ENCODE measurements at regions not wholly inside any gene's neighbourhood (a gene's known extent, or its start where the extent isn't known, plus 50 kb on each side); places are given as distances from the start of the nearest gene placed in this dataset.

DNA sequence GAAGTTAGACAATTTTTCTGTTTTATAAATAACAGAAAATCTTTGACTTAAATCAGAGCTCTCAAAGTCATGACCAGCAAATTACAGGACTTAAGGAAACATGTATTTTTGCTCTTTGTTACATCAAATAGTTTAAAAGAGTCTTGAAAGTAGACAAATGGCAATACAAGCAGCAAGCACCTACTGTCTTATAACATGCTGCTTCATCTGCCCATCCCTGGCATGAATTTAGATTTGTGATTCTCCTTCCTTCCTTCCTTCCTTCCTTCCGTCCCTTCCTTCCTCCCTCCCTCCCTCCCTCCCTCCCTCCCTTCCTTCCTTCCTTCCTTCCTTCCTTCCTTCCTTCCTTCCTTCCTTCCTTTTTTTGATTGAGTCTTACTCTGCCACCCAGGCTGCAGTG, 715.6 kb upstream of the FLRT2 start:
- TF ChIP-seq SP1 (IDR thresholded peaks at IDR 0.05) (no peak), CTBP1 (IDR thresholded peaks at IDR 0.05; ENCODE audit: borderline replicate concordance) (no peak), FOXM1 (IDR thresholded peaks at IDR 0.05; ENCODE audit: borderline replicate concordance) (no peak), BHLHE40 (IDR thresholded peaks at IDR 0.05; ENCODE audit: borderline replicate concordance) (no peak), ARNT (IDR thresholded peaks at IDR 0.05) (no peak), FOXK2 (IDR thresholded peaks at IDR 0.05) (no peak), TARDBP (IDR thresholded peaks at IDR 0.05) (no peak), SUZ12 (IDR thresholded peaks at IDR 0.05) (no peak), ELF4 (IDR thresholded peaks at IDR 0.05) (no peak), L3MBTL2 (conservative IDR thresholded peaks at IDR 0.05) (no peak), LEF1 (IDR thresholded peaks at IDR 0.05; ENCODE audit: borderline replicate concordance) (no peak), FOXA1 (IDR thresholded peaks at IDR 0.05) (no peak), ZNF384 (IDR thresholded peaks at IDR 0.05) (no peak), NFRKB (IDR thresholded peaks at IDR 0.05) (no peak)
